ENCODE measurements at regions not wholly inside any gene's neighbourhood (a gene's known extent, or its start where the extent isn't known, plus 50 kb on each side); places are given as distances from the start of the nearest gene placed in this dataset.

- no peak for TF ChIP-seq CTCF (IDR thresholded peaks at IDR 0.05; ENCODE audit: low read depth, low read length, poor library complexity, severe bottlenecking)
- TF ChIP-seq EZH2phosphoT487 (IDR thresholded peaks at IDR 0.05; ENCODE audit: borderline replicate concordance, low read length): no peak
Measured at GRCh38 chr2:22697054-22697788, 687.8 kb upstream of the KLHL29 start.
